ENCODE measurements at regions not wholly inside any gene's neighbourhood (a gene's known extent, or its start where the extent isn't known, plus 50 kb on each side); places are given as distances from the start of the nearest gene placed in this dataset.

DNA sequence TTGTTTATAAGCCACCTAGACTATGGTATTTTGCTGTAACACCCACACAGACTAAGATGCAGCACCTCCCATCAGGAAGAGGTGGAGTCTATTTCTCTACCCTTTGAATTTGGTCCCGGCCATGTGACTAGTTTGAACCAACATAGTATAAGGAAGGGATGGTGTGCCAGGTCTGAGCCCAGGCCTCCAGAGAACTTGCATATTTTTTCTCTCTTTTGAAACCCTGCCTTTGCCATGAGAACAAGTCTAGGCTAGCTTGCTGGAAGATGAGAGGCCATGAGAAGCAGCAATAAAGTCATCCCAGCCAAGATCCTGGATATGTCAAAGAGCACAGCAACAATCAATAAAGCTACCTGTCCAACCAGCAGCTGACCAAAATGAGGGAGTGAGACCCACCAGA is 63.0 kb upstream of the ANKEF1 start:
- Histone ChIP-seq H4K20me1 (replicated peaks; ENCODE audit: control insufficient read depth, insufficient read depth, low read length) (no peaks in the 10 kb centered on the region), H3K4me2 (ENCODE audit: insufficient read depth, low read length) (no peak overlapping the region), H2AFZ (ENCODE audit: low read depth, low read length) (no peak overlapping the region), H3K79me2 (ENCODE audit: control insufficient read depth, insufficient read depth, low read length) (no peaks in the 10 kb centered on the region), H3K27me3 (ENCODE audit: control insufficient read depth in 2 of 2, insufficient read depth in 2 of 2, low read length in 2 of 2) (no peaks in the 10 kb centered on the region), H3K9ac (ENCODE audit: insufficient read depth in 1 of 2, low read depth in 2 of 2, low read length in 2 of 2) (no peak overlapping the region), H3K4me1 (replicated peaks in 1 of 2; ENCODE audit: control insufficient read depth in 2 of 2, insufficient read depth in 2 of 2, low read length in 2 of 2) (no peaks in the 10 kb centered on the region), H3K4me3 (no peak overlapping the region), H3K36me3 (ENCODE audit: control insufficient read depth, insufficient read depth, low read length) (no peaks in the 10 kb centered on the region), H3K27ac (ENCODE audit: extremely low read depth, low read depth, low read length) (no peak overlapping the region), H3K9me3 (replicated peaks; ENCODE audit: control insufficient read depth, insufficient read depth, low read depth, low read length) (no peaks in the 10 kb centered on the region), H3K9me1 (ENCODE audit: control insufficient read depth, insufficient read depth, low read length) (no peaks in the 10 kb centered on the region)
- intact Hi-C loops (cut with micrococcal nuclease) (loop anchor here (10.0 kb wide), 1 partner anchor 357 kb away; no protein-coding TSS in a partner anchor), in situ Hi-C loops (cut with MboI) (no loop called here)
- 0% methylated on average over 1 of the region's 1 CpG for WGBS (ENCODE audit: insufficient coverage, low coverage, missing lambda C conversion rate)
- FAIRE-seq = no peak
- ChIA-PET CTCF (ENCODE audit: low intra/inter-chr PET ratio) (no interaction called here), POLR2A (no interaction called here)
- ATAC-seq = no peak
- BruUV-seq (replicated peaks) = no TSS peak
- no peak for TF ChIP-seq ZNF347 (CRISPR knock-in tag; IDR thresholded peaks at IDR 0.05; ENCODE audit: low read depth)
- no peak for TF ChIP-seq EZH2 (IDR thresholded peaks at IDR 0.05; ENCODE audit: borderline replicate concordance, low read depth, low read length)
- no peak for TF ChIP-seq KDM1A (IDR thresholded peaks at IDR 0.05)
- no peak for DNase-seq (ENCODE audit: extremely low read depth in 1 of 4, low spot score in 3 of 4)

DNA sequence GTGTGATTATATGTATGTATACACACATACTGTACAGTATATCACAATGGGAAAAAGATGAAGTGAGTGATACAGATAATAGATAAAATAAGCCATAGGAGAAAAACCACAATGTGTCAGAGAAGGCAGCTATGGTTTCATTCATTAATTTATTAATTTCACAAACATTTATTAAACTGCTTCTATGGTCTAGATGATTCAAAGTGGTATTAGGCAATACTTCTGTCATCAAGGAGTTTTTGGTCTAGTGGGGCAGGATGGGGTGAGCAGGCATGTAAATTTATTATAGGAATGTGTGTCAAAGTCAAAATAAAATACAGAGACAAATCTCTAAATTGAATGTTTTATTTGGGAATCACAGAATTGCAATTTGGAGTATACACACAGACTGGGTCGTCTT is 65.2 kb upstream of the ANKEF1 start:
- ChIA-PET POLR2A (no interaction called here), CTCF (ENCODE audit: low intra/inter-chr PET ratio) (interaction anchor here (0.7 kb wide), 1 partner anchor 38 kb away, joined by 4 read pairs; no protein-coding TSS in a partner anchor)
- intact Hi-C loops (cut with micrococcal nuclease) = loop anchor here (10.0 kb wide), 1 partner anchor 355 kb away; no protein-coding TSS in a partner anchor
- no peaks in the 10 kb centered on the region for H3K79me2 ChIP-seq (ENCODE audit: control insufficient read depth, insufficient read depth, low read length)
- no peaks in the 10 kb centered on the region for H3K9me1 ChIP-seq (ENCODE audit: control insufficient read depth, insufficient read depth, low read length)
- no peak overlapping the region for H3K9ac ChIP-seq (ENCODE audit: insufficient read depth in 1 of 2, low read depth in 2 of 2, low read length in 2 of 2)
- no TSS peak for BruUV-seq (replicated peaks)
- no peak overlapping the region for H2AFZ ChIP-seq (ENCODE audit: low read depth, low read length)
- H3K36me3 ChIP-seq (ENCODE audit: control insufficient read depth, insufficient read depth, low read length) = no peaks in the 10 kb centered on the region
- H3K9me3 ChIP-seq (replicated peaks; ENCODE audit: control insufficient read depth, insufficient read depth, low read depth, low read length) = no peaks in the 10 kb centered on the region
- no peak for ATAC-seq
- no peak for FAIRE-seq
- in situ Hi-C loops (cut with MboI) = no loop called here
- H3K4me2 ChIP-seq (ENCODE audit: insufficient read depth, low read length) = no peak overlapping the region
- H3K4me3 ChIP-seq = no peak overlapping the region
- WGBS (ENCODE audit: insufficient coverage, low coverage, missing lambda C conversion rate) = 0% methylated on average over 1 of the region's 1 CpG
- H3K27me3 ChIP-seq (ENCODE audit: control insufficient read depth in 2 of 2, insufficient read depth in 2 of 2, low read length in 2 of 2) = no peaks in the 10 kb centered on the region
- H4K20me1 ChIP-seq (replicated peaks; ENCODE audit: control insufficient read depth, insufficient read depth, low read length) = no peaks in the 10 kb centered on the region
- DNase-seq (ENCODE audit: extremely low read depth in 1 of 4, low spot score in 3 of 4) = no peak
- no peaks in the 10 kb centered on the region for H3K4me1 ChIP-seq (replicated peaks in 1 of 2; ENCODE audit: control insufficient read depth in 2 of 2, insufficient read depth in 2 of 2, low read length in 2 of 2)
- H3K27ac ChIP-seq (ENCODE audit: extremely low read depth, low read depth, low read length) = no peak overlapping the region
- no peak for TF ChIP-seq BRD4 (IDR thresholded peaks at IDR 0.05)
